HG03103 (cell line): ENCODE measurements at regions not wholly inside any gene's neighbourhood (a gene's known extent, or its start where the extent isn't known, plus 50 kb on each side); places are given as distances from the start of the nearest gene placed in this dataset.

ENCODE experiments used
- ATAC-seq: cut with Tn5 transposase; IDR thresholded peaks from one replicate; pipeline ENCODE4 v1.9.1; 2021; ENCODE audit warnings: low read depth; ENCODE audit not compliant: unreplicated experiment

- ATAC-seq = no peak
Measured at GRCh38 chr2:145032791-145033190, 512.9 kb upstream of the ZEB2 start.

- no peak for ATAC-seq
Measured at GRCh38 chr2:145029873-145030272, 510.0 kb upstream of the ZEB2 start.

GRCh38 chr2:145029081-145029480 is 509.2 kb upstream of the ZEB2 start:
- no peak for ATAC-seq

- no peak for ATAC-seq
Measured at GRCh38 chr2:145028101-145028920, 508.4 kb upstream of the ZEB2 start.

- ATAC-seq = no peak
Measured at GRCh38 chr2:145026456-145027455, 506.8 kb upstream of the ZEB2 start.

- ATAC-seq = no peak
Measured at GRCh38 chr2:145025382-145025781, 505.5 kb upstream of the ZEB2 start.

- ATAC-seq = no peak
Measured at GRCh38 chr2:145023334-145023934, 503.5 kb upstream of the ZEB2 start.

- ATAC-seq = no peak
Measured at GRCh38 chr2:145022666-145023333, 502.9 kb upstream of the ZEB2 start.

GRCh38 chr2:145021962-145022665 is 502.2 kb upstream of the ZEB2 start:
- no peak for ATAC-seq

GRCh38 chr2:145020694-145021093 is 500.8 kb upstream of the ZEB2 start:
- no peak for ATAC-seq

GRCh38 chr2:145020139-145020538 is 500.2 kb upstream of the ZEB2 start:
- no peak for ATAC-seq

- ATAC-seq = no peak
Measured at GRCh38 chr2:145018502-145018901, 498.6 kb upstream of the ZEB2 start.

GRCh38 chr2:145017149-145017548 is 497.2 kb upstream of the ZEB2 start:
- no peak for ATAC-seq

GRCh38 chr2:145016711-145017110 is 496.8 kb upstream of the ZEB2 start:
- no peak for ATAC-seq

- ATAC-seq = no peak
Measured at GRCh38 chr2:145015561-145015960, 495.6 kb upstream of the ZEB2 start.

GRCh38 chr2:145012806-145013205 is 492.9 kb upstream of the ZEB2 start:
- ATAC-seq = no peak

- ATAC-seq = no peak
Measured at GRCh38 chr2:145012214-145012670, 492.3 kb upstream of the ZEB2 start.

- ATAC-seq = no peak
Measured at GRCh38 chr2:145010635-145011034, 490.7 kb upstream of the ZEB2 start.

- ATAC-seq = no peak
Measured at GRCh38 chr2:145007960-145008263, 488.0 kb upstream of the ZEB2 start.
